ENCODE measurements at regions not wholly inside any gene's neighbourhood (a gene's known extent, or its start where the extent isn't known, plus 50 kb on each side); places are given as distances from the start of the nearest gene placed in this dataset.

GRCh38 chr10:131748831-131749766 is 151.7 kb upstream of the PPP2R2D start:
- no peak for TF ChIP-seq CTCF (IDR thresholded peaks at IDR 0.05)
- TF ChIP-seq POLR2A (IDR thresholded peaks at IDR 0.05) = no peak
- TF ChIP-seq POLR2AphosphoS5 (IDR thresholded peaks at IDR 0.05) = no peak
